Left lung (tissue), 4 donors: ENCODE measurements at regions not wholly inside any gene's neighbourhood (a gene's known extent, or its start where the extent isn't known, plus 50 kb on each side); places are given as distances from the start of the nearest gene placed in this dataset.
A peak's percentile ranks its signal among the peaks of the same experiment; 100 is the strongest.

ENCODE experiments used
- ATAC-seq: fragments of 200-7000 bp; cut with Tn5 transposase; one replicate; pipeline ENCODE4 v1.9.1; 2020; ENCODE audit warnings: moderate library complexity
- DNase-seq, 4 donors: peaks; one replicate each; pipeline ENCODE4 v3.0.0-alpha.2; 2013 to 2020
- H3K27ac ChIP-seq, 2 donors: fragments of 200-600 bp; sonication (generic) in 1 of 2; one replicate each; pipeline versions ENCODE4 v1.5.0 to v1.8.0; 2020 to 2021
- H3K27me3 ChIP-seq, 2 donors: fragments of 200-600 bp; sonication (generic) in 1 of 2; one replicate each; pipeline versions ENCODE4 v1.5.0 to v1.8.0; 2020 to 2021
- H3K36me3 ChIP-seq, 2 donors: fragments of 200-600 bp; sonication (generic) in 1 of 2; one replicate each; pipeline versions ENCODE4 v1.5.0 to v1.8.0; 2020 to 2021
- H3K4me1 ChIP-seq, 2 donors: fragments of 200-600 bp; one replicate each; pipeline ENCODE4 v1.8.0; 2021
- H3K4me3 ChIP-seq, 2 donors: fragments of 200-600 bp; sonication (generic) in 1 of 2; one replicate each; pipeline versions ENCODE4 v1.5.0 to v1.8.0; 2020 to 2021; ENCODE audit warnings: mild to moderate bottlenecking in 1 of 2
- H3K9me3 ChIP-seq, 2 donors: fragments of 200-600 bp; sonication (generic) in 1 of 2; one replicate each; pipeline versions ENCODE4 v1.5.0 to v1.8.0; 2020 to 2021
- CTCF ChIP-seq, 2 donors: fragments of 200-600 bp; sonication (generic) in 1 of 2; IDR thresholded peaks; one replicate each; pipeline versions ENCODE4 v1.5.0 to v1.8.0; 2021; ENCODE audit warnings: antibody characterized with exemption in 2 of 2
- intact Hi-C, 2 donors: fragments of 100-400 bp; cut with DNase I; formaldehyde crosslinking; loops; one replicate each; pipeline versions ENCODE4 v1.11.2 to v1.14.2; 2022
- donor health status: DM: no; HTN: yes; CAD: no.
- donor health status: DM: no; HTN: no; CAD: no.

- intact Hi-C loops, result no loop called here
- Histone ChIP-seq H3K36me3 (no peaks in the 10 kb centered on the region), H3K9me3 (no peaks in the 10 kb centered on the region), H3K4me1 (no peaks in the 10 kb centered on the region), H3K27ac (no peak overlapping the region), H3K4me3 (no peak overlapping the region), H3K27me3 (no peaks in the 10 kb centered on the region)
- ATAC-seq (peak; percentile 74), DNase-seq (no peak)
- TF ChIP-seq CTCF (IDR thresholded peaks at IDR 0.05), result no peak
These were observed 211.1 kb downstream of the GUCY2F start for GRCh38 chrX:109270580-109271484.

- DNase-seq (no peak), ATAC-seq (peak; percentile 35)
- H3K27ac ChIP-seq, result no peak overlapping the region
- TF ChIP-seq CTCF (IDR thresholded peaks at IDR 0.05), result no peak
- no peaks in the 10 kb centered on the region for H3K27me3 ChIP-seq
- H3K4me1 ChIP-seq, result no peaks in the 10 kb centered on the region
- no peaks in the 10 kb centered on the region for H3K9me3 ChIP-seq
- no peaks in the 10 kb centered on the region for H3K36me3 ChIP-seq
- no peak overlapping the region for H3K4me3 ChIP-seq
- intact Hi-C loops, result no loop called here
These were observed 213.5 kb downstream of the GUCY2F start for GRCh38 chrX:109268340-109268739.

- Histone ChIP-seq H3K4me3 (no peak overlapping the region), H3K27ac (no peak overlapping the region), H3K27me3 (no peaks in the 10 kb centered on the region), H3K36me3 (no peaks in the 10 kb centered on the region), H3K4me1 (no peaks in the 10 kb centered on the region), H3K9me3 (no peaks in the 10 kb centered on the region)
- intact Hi-C loops, result no loop called here
- DNase-seq, result no peak
- no peak for ATAC-seq
- no peak for TF ChIP-seq CTCF (IDR thresholded peaks at IDR 0.05)
These were observed 215.9 kb downstream of the GUCY2F start for GRCh38 chrX:109266034-109266433.

- no peaks in the 10 kb centered on the region for H3K9me3 ChIP-seq
- no peak overlapping the region for H3K27ac ChIP-seq
- H3K4me3 ChIP-seq, result no peak overlapping the region
- intact Hi-C loops, result no loop called here
- DNase-seq (no peak), ATAC-seq (no peak)
- H3K36me3 ChIP-seq, result no peaks in the 10 kb centered on the region
- no peaks in the 10 kb centered on the region for H3K27me3 ChIP-seq
- no peak for TF ChIP-seq CTCF (IDR thresholded peaks at IDR 0.05)
- no peaks in the 10 kb centered on the region for H3K4me1 ChIP-seq
These were observed 217.0 kb downstream of the GUCY2F start for GRCh38 chrX:109264878-109265277.

GRCh38 chrX:109261279-109261678 is 220.6 kb downstream of the GUCY2F start:
- no peak for ATAC-seq
- H3K4me1 ChIP-seq, result no peaks in the 10 kb centered on the region
- intact Hi-C loops, result no loop called here
- no peak for TF ChIP-seq CTCF (IDR thresholded peaks at IDR 0.05)
- no peak overlapping the region for H3K27ac ChIP-seq
- H3K9me3 ChIP-seq, result no peaks in the 10 kb centered on the region
- no peak overlapping the region for H3K4me3 ChIP-seq
- DNase-seq, result no peak
- H3K27me3 ChIP-seq, result no peaks in the 10 kb centered on the region
- no peaks in the 10 kb centered on the region for H3K36me3 ChIP-seq
